RPMI7951 (cell line): ENCODE measurements at regions not wholly inside any gene's neighbourhood (a gene's known extent, or its start where the extent isn't known, plus 50 kb on each side); places are given as distances from the start of the nearest gene placed in this dataset.
"Not testable (repeated sequence)": the region's sequence is repeated elsewhere in the genome, so short reads cannot be mapped to it uniquely, and the experiment has no call there.

ENCODE experiments used
- DNase-seq: peaks from one replicate; pipeline ENCODE4 v3.0.0-alpha.2; 2012; ENCODE audit warnings: low read depth

DNA sequence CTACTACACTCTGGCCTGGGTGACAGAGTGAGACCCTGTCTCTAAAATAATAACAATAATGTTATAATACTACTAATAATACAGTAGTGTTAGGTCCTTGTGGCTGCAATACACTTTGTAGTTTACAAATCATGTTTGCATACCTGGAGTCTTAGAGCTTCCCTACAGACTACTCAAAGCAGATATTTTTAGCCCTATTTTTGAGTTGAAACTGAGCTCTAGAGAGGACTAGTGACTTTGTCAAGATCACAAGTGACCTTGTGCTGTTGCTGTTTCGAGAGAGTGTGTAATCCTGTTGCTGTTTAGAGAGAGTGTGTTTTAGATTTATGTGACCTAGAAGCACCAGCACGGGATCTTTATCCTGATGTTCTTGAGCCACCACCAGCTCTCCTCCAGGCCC lies 105.3 kb upstream of the RNU6-1 start:
- no peak for DNase-seq

DNA sequence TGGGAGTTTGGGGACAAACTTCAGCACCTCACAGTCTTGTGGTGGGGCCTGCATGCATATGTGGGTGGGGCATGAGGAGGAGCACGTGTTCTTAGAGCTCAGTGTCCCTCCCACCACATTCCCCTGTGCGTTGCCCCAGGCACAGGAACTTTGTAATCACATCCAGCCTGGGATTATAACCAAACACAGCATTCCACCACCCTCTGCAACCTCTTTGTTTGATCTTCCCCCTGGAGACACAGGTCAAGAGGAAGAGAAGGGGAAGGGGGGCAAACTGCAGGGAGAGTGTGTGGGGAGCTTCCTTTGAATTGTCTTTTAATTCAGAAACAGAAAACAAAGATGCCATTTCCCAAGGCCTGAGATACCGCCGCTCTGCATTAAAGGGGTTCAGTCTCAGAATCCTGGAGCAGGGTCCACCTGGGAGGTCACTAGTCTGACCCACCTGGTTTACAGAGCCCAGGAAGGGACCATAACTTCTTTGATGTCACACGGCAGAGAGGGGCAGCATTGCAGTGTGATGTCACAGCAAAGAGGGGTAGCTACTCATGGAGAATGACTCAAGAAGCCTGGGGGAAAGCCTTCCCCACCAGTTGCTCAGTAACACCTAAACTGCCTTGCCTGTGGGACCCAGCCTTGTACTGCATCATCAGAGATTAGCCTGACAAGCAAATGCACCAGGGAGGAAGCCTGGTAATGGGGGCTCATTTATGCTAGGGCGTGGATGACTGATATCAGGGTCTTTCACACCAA lies 106.3 kb upstream of the RNU6-1 start:
- DNase-seq = peak; percentile 89

DNA sequence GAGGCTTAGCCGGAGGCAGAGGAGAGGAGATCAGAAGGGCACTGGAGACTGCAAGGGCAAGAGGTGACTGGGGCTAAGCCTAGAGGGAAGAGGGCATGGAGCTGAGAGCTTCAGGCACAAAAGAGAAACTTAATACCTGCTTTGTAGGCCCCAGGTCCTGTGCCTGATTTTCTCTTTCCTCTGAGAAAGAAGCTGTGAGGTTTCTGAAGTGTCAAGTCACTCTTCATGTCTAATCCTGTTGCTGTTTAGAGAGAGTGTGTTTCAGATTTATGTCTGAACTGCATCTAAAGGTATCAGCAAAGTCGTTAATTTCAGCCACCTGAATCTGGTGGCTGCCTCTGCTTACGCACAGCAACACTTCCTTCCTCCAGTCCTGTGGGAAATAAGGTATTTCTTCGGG lies 106.9 kb upstream of the RNU6-1 start:
- no peak for DNase-seq

DNA sequence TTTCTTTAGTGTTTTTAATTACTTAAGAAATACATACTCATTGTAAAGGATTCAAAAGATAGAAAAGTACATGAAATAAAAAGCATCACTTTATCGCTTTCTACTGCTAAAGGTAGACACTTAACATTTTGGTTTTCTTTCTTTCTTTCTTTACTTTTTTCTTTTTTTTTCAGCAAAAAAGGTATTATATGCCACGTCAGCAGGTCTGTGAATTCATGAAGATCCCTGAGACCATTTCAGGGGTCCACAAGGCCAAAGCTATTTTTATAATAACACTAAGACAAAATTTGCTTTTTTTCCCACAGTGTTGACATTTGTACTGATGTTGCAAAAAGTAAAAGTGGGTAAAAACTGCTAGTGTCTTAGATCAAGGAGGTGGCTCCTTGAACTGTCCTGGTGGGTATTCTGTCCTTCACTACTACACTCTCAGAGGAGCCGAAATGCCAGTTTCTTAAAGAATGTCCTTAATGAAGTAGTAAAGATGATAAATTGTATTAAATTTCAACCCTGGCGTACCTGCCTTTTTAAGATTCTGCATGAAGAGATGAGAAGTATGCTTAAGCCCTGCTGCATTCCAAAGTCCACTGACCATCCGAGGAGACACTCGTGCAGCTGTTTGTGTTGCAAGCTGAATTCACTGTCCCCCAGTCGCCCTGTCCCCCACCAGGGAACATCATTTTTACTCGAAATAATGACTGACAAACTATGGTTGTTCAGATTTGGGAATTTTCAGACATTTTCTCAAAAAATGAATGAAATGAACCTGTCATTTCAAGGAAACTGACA lies 106.7 kb upstream of the PIAS1 start:
- no peak for DNase-seq

- no peak for DNase-seq
These were observed 105.9 kb upstream of the PIAS1 start for GRCh38 chr15:67948215-67948614.

- not testable (repeated sequence) for DNase-seq
These were observed 102.9 kb upstream of the PIAS1 start for GRCh38 chr15:67951187-67951586.

DNA sequence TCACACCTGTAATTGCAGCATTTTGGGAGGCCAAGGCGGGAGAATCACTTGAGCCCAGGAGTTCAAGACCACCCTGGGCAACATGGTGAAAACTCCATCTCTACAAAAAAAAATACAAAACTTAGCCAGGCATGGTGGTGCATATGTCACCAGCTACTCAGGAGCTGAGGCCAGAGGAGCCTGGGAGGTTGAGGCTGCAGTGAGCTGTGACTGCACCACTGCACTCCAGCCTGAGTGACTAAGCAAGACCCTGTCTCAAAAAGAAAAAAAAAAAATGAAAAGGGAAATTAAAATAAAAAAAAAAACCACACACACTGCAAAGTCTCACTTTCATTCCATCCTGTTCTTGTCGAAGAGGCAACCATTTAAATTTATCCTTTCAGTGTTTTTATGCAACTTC lies 100.8 kb upstream of the PIAS1 start:
- no peak for DNase-seq

DNA sequence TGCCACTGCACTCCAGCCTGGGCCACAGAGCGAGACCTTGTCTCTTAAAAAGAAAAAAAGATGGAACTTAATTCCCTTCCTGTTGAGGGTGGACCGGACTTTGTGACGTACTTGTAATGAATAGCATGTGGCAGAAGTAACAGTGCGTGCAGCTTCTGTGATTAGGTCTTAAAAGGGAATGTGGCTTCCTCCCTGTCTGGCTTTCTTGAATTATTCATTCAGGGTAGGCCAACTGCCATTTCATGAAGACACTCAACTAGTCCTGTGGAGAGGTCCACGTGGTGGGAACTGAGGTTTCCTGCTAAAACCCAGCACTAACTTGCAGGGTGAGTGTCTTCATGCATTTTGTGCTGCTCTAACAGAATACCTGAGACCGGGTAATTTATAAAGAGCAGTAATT lies 98.9 kb upstream of the PIAS1 start:
- DNase-seq = no peak

DNA sequence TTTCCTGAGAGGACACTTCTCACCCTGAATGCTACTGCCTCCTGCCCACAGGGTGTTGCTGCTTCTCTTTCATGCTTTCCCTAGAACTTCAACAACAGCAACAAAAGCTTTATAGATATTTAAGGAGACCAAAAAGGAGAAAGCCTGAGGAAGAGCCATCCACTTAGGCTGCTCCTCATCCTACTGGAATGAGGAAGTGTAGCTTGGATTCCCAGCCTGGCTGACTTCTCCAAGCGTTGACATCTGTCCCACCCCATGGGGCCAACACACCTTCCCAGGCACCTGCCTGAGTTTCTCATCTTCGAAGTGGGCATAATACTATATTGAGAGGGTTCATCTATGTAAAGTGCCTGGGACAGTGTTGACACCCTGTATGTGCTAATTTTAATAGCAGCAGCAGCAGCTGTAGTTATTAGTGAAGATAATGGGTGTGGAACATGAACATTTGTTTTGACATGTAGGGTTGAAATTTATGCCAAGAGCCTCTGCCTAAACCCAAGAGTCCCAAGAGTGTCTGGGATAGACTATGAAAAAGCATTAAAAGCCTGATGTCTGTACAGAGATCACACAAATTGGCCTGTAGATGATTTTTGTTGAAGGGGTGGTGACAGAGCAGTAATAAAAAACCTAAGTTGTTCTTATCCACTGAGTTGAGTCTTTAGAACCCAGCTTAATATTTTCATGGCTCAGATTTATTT lies 96.5 kb upstream of the PIAS1 start:
- DNase-seq = no peak

DNA sequence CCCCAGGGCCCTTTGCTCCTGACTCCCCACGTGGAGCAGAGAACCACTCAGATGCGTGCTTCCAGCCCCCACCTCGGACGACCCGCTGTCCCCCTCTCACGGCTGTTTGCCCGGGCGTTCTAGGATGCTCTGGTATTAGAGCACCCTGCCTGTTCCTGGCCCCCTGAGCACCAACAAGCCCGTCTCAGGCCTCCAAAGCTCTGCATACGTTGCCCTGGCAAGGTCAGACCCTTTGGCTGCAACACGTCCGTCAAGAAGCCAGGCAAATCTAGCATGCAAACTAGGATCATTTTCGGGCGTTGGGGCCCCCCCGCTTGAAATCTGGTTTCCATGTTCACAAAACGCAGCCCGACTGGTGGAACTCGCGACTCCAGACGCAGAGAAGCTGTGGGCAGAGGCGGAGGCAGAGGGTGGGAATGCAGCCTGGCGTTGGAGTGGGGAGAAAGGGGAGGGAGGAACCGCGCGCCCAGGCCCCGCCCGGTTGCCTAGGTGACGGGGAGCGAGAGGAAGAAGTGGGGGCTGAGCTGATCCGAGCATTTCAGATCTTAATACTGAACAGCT lies 86.2 kb upstream of the PIAS1 start:
- DNase-seq = peak; percentile 74

DNA sequence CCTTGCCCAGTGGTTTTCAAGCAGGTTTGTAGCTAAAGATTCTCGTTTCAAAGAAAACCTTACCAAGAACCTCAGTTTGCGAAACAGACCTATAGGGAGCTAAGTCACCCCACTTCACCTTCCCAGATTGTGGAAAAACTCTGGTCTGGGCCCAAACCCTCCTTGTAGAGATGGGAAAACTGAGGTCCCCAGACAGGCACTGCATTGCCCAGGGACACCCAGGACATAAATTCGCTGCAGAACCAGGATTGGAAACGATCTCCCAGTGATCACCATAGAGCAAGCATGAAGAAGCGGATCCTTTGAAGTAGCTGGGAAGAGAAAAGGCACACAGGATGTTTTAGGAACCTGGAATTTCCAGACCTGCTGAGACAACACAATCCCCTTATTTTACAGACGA lies 85.6 kb upstream of the PIAS1 start:
- no peak for DNase-seq

- DNase-seq = no peak
These were observed 85.1 kb upstream of the PIAS1 start for GRCh38 chr15:67968966-67969365.

DNA sequence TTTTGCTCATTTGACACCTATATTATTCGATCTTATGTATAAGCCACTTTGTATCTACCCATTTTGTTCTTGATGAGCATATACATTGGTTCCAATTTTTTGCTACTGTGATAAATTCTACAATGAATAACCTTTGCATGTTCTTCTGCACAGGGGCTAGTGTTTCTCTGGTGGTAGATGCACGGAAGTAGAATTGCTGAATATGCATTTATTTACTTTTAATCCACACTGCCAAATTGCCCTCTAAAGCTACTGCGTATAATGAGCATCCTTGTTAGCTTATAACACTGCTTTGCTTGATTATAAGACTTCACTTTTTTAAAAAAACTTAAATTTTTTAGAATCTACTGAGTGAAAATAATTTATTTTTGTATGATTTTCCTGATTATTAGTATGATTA lies 84.2 kb upstream of the PIAS1 start:
- no peak for DNase-seq

DNA sequence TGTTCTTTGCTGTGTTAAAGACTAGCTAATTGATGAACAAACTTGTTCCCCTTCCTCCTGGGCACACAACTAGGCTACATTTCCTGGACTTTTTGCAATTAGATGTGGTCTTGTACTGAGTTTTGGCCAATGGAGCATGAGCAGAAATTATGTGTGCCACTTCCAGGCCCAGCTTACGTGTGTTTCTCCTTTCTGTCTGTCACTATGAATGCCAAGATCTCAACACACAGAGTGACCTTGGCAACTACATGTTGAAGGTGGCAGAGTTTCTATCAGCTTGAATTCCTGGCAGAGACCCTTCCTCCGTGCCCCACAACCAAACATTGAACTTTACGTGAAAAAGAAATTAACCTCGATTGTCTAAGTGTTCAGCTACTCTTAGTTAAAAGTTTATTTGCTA lies 81.7 kb upstream of the PIAS1 start:
- no peak for DNase-seq

GRCh38 chr15:67973846-67974245 lies 80.3 kb upstream of the PIAS1 start:
- DNase-seq = no peak

- DNase-seq = no peak
These were observed 77.5 kb upstream of the PIAS1 start for GRCh38 chr15:67976506-67977073.

DNA sequence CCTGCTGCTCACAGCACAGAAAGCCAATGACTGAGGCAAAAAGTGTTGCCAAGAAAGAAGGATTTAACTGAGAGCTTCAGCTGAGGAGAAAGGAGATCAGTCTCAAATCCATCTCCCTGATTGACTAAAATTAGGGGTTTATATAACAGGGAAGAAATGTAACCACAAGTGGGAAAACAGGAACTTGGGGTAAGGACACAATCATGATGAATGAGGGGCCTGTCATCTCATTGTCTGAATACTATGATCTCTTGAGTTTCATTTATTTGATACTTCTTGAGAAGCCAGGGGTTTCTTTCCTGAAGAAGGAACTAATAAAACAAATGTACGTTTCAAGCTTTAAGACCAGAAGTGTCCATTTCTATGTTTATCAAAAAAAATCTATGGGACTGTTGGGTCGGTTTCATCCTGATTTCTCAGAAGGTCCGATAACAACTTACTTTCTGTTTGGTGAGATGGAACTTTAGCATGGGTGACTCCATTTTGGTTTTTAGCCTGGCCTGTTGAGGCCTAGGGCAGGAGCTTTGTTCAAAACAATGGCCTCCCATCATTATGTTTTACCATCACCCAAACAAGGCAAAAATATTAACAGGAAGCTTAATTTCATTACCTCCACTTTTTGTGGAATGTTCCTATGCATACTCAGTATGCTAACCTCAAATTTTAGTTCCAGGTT lies 76.6 kb upstream of the PIAS1 start:
- DNase-seq = no peak

GRCh38 chr15:67979281-67979680 lies 74.8 kb upstream of the PIAS1 start:
- no peak for DNase-seq

GRCh38 chr15:67980171-67980570 lies 73.9 kb upstream of the PIAS1 start:
- DNase-seq = no peak

DNA sequence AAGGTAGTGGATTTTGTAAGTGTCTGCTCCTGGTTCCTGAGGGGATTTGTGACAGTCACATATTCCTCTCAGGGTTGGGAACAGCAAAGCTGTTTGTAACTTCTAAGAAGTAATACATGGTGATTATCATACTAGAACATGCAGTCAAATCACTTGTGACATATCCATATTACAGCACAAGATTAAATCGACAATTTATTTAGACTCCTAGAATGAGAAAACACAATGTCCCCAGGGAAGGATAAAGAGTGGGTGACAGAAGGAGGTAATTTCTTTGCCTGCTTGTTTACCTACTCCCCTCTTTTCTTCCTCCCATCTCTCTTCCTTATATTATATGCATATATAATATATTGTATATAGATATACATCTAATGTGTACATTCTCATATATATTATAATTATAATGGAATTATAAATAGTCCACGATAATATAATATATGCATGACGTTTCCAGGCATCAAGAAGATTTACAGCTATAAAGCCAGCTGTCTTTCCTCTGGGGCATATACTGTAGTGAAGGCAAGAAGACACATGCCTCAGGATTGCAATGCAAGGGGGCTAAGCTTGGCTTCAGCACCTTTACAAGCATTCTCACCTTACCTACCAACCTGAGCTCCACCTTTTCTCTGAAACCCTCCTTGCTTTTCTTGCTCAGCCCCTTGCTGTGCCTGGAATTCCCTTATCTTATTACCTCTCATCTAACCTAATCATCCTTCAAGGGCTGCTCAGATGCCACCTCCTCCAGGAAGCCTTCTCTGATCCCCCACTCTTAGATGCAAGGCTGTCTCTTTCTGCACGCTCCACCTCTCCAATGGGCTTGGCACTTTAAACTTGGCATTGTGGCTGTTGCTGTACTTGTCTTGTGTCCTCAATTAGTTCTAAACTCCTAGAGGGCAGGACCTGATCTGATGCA lies 73.1 kb upstream of the PIAS1 start:
- no peak for DNase-seq

- DNase-seq = no peak
These were observed 72.3 kb upstream of the PIAS1 start for GRCh38 chr15:67981848-67982247.
